ENCODE measurements at regions not wholly inside any gene's neighbourhood (a gene's known extent, or its start where the extent isn't known, plus 50 kb on each side); places are given as distances from the start of the nearest gene placed in this dataset.

GRCh38 chr9:73980754-73981153 is 516.4 kb upstream of the RORB start:
- no peaks in the 10 kb centered on the region for H4K20me1 ChIP-seq (ENCODE audit: insufficient read depth, low read length)
- DNase-seq (ENCODE audit: low spot score), result no peak
- H3K4me1 ChIP-seq (ENCODE audit: insufficient read depth, low read length, poor library complexity, severe bottlenecking), result no peaks in the 10 kb centered on the region
- H3K27ac ChIP-seq (ENCODE audit: low read depth, low read length, poor library complexity, severe bottlenecking), result no peak overlapping the region
- H3K9me3 ChIP-seq (ENCODE audit: low read length), result no peaks in the 10 kb centered on the region
- POLR2A ChIA-PET, result interaction anchor here (0.5 kb wide), 1 partner anchor 16 kb away, joined by 5 read pairs; no protein-coding TSS in a partner anchor
- no peaks in the 10 kb centered on the region for H3K36me3 ChIP-seq (ENCODE audit: insufficient read depth, low read length)
- BruUV-seq (replicated peaks), result no TSS peak
- no peak overlapping the region for H3K4me3 ChIP-seq (ENCODE audit: low read depth, low read length, poor library complexity, severe bottlenecking)
- no peak overlapping the region for H3K4me2 ChIP-seq (ENCODE audit: low read length)
- no peaks in the 10 kb centered on the region for H3K79me2 ChIP-seq (ENCODE audit: insufficient read depth, low read depth, low read length)
- intact Hi-C loops (cut with micrococcal nuclease; ENCODE audit: unreplicated experiment), result no loop called here
- no peak for TF ChIP-seq CTCF (conservative IDR thresholded peaks at IDR 0.05; ENCODE audit: low read length)
- TF ChIP-seq EZH2phosphoT487 (IDR thresholded peaks at IDR 0.05; ENCODE audit: borderline replicate concordance, low read depth, low read length), result no peak
- H2AFZ ChIP-seq (ENCODE audit: low read length), result no peak overlapping the region
- CTCF ChIA-PET (ENCODE audit: unreplicated experiment), result no interaction called here
- H3K9me2 ChIP-seq (ENCODE audit: insufficient read depth, low read length), result no peaks in the 10 kb centered on the region

GRCh38 chr9:73981405-73981804 is 515.7 kb upstream of the RORB start:
- no peak overlapping the region for H2AFZ ChIP-seq (ENCODE audit: low read length)
- H3K27ac ChIP-seq (ENCODE audit: low read depth, low read length, poor library complexity, severe bottlenecking), result no peak overlapping the region
- H4K20me1 ChIP-seq (ENCODE audit: insufficient read depth, low read length), result no peaks in the 10 kb centered on the region
- H3K36me3 ChIP-seq (ENCODE audit: insufficient read depth, low read length), result no peaks in the 10 kb centered on the region
- ChIA-PET CTCF (ENCODE audit: unreplicated experiment) (no interaction called here), POLR2A (no interaction called here)
- H3K9me3 ChIP-seq (ENCODE audit: low read length), result no peaks in the 10 kb centered on the region
- no peak overlapping the region for H3K4me3 ChIP-seq (ENCODE audit: low read depth, low read length, poor library complexity, severe bottlenecking)
- no peaks in the 10 kb centered on the region for H3K9me2 ChIP-seq (ENCODE audit: insufficient read depth, low read length)
- BruUV-seq (replicated peaks), result no TSS peak
- H3K4me1 ChIP-seq (ENCODE audit: insufficient read depth, low read length, poor library complexity, severe bottlenecking), result no peaks in the 10 kb centered on the region
- intact Hi-C loops (cut with micrococcal nuclease; ENCODE audit: unreplicated experiment), result no loop called here
- H3K79me2 ChIP-seq (ENCODE audit: insufficient read depth, low read depth, low read length), result no peaks in the 10 kb centered on the region
- TF ChIP-seq EZH2phosphoT487 (IDR thresholded peaks at IDR 0.05; ENCODE audit: borderline replicate concordance, low read depth, low read length) (no peak), CTCF (conservative IDR thresholded peaks at IDR 0.05; ENCODE audit: low read length) (no peak)
- H3K4me2 ChIP-seq (ENCODE audit: low read length), result no peak overlapping the region
- no peak for DNase-seq (ENCODE audit: low spot score)

GRCh38 chr9:73995836-73996235 is 501.3 kb upstream of the RORB start:
- Histone ChIP-seq H3K4me3 (ENCODE audit: low read depth, low read length, poor library complexity, severe bottlenecking) (no peak overlapping the region), H4K20me1 (ENCODE audit: insufficient read depth, low read length) (no peaks in the 10 kb centered on the region), H2AFZ (ENCODE audit: low read length) (no peak overlapping the region), H3K9me2 (ENCODE audit: insufficient read depth, low read length) (no peaks in the 10 kb centered on the region), H3K9me3 (ENCODE audit: low read length) (no peaks in the 10 kb centered on the region), H3K36me3 (ENCODE audit: insufficient read depth, low read length) (no peaks in the 10 kb centered on the region), H3K79me2 (ENCODE audit: insufficient read depth, low read depth, low read length) (no peaks in the 10 kb centered on the region), H3K27ac (ENCODE audit: low read depth, low read length, poor library complexity, severe bottlenecking) (no peak overlapping the region), H3K4me2 (ENCODE audit: low read length) (no peak overlapping the region), H3K4me1 (ENCODE audit: insufficient read depth, low read length, poor library complexity, severe bottlenecking) (no peaks in the 10 kb centered on the region)
- ChIA-PET CTCF (ENCODE audit: unreplicated experiment) (no interaction called here), POLR2A (interaction anchor here (0.7 kb wide), 1 partner anchor 18 kb away, joined by 5 read pairs; no protein-coding TSS in a partner anchor)
- DNase-seq (ENCODE audit: low spot score), result no peak
- no TSS peak for BruUV-seq (replicated peaks)
- TF ChIP-seq CTCF (conservative IDR thresholded peaks at IDR 0.05; ENCODE audit: low read length), result no peak
- TF ChIP-seq EZH2phosphoT487 (IDR thresholded peaks at IDR 0.05; ENCODE audit: borderline replicate concordance, low read depth, low read length), result no peak
- intact Hi-C loops (cut with micrococcal nuclease; ENCODE audit: unreplicated experiment), result no loop called here

Data from OCI-LY7 (cell line).